WTC11 (cell line): ENCODE measurements at regions not wholly inside any gene's neighbourhood (a gene's known extent, or its start where the extent isn't known, plus 50 kb on each side); places are given as distances from the start of the nearest gene placed in this dataset.

ENCODE experiments used
- ATAC-seq: fragments of 200-7000 bp; cut with Tn5 transposase; 2 replicates; pipeline ENCODE4 v1.10.0; 2021; ENCODE audit warnings: mild to moderate bottlenecking, moderate library complexity
- CTCF ChIA-PET: fragments of 300-600 bp; sonication (Branson Sonifier 250); formaldehyde crosslinking; loops from one replicate; lab custom pipeline; 2021; ENCODE audit warnings: antibody characterized with exemption; lab: Charles Lee
- POLR2A ChIA-PET: fragments of 350-600 bp; sonication (Branson Sonifier 250); formaldehyde crosslinking; loops from one replicate; lab custom pipeline; 2021; ENCODE audit warnings: antibody characterized with exemption; lab: Charles Lee
- DNase-seq: peaks from one replicate; pipeline ENCODE4 v3.0.0; 2021; ENCODE audit warnings: low spot score
- H3K27ac Mint-ChIP-seq: 2 replicates; pipeline ENCODE4 v1.8.0; 2021; ENCODE audit warnings: mixed read lengths
- H3K27me3 Mint-ChIP-seq: 2 replicates; pipeline ENCODE4 v1.8.0; 2021; ENCODE audit warnings: low read depth, mild to moderate bottlenecking, moderate library complexity, mixed read lengths
- H3K36me3 Mint-ChIP-seq: 2 replicates; pipeline ENCODE4 v1.8.0; 2021; ENCODE audit warnings: mixed read lengths
- H3K4me1 Mint-ChIP-seq: 2 replicates; pipeline ENCODE4 v1.8.0; 2022; ENCODE audit warnings: mixed read lengths
- H3K4me3 Mint-ChIP-seq: 2 replicates; pipeline ENCODE4 v1.8.0; 2021; ENCODE audit warnings: mild to moderate bottlenecking, moderate library complexity, mixed read lengths
- H3K9me3 Mint-ChIP-seq: 2 replicates; pipeline ENCODE4 v1.8.0; 2021; ENCODE audit warnings: mixed read lengths
- ETV6 ChIP-seq: sonication (generic); formaldehyde crosslinking; IDR thresholded peaks from 2 replicates; pipeline ENCODE4 v1.8.1; 2022; ENCODE audit warnings: mild to moderate bottlenecking, missing genetic modification reagents
- NFATC4 ChIP-seq: fragments of 250-450 bp; sonication (Bioruptor Pico); IDR thresholded peaks from 2 replicates; pipeline ENCODE4 v1.9.0; 2021; ENCODE audit warnings: mild to moderate bottlenecking
- NR2C2 ChIP-seq: sonication (generic); formaldehyde crosslinking; IDR thresholded peaks from 2 replicates; pipeline ENCODE4 v1.8.0; 2022; ENCODE audit warnings: mild to moderate bottlenecking, missing genetic modification reagents
- OVOL2 ChIP-seq: fragments of 250-450 bp; sonication (Bioruptor Pico); IDR thresholded peaks from 2 replicates; pipeline ENCODE4 v1.9.0; 2021; ENCODE audit warnings: mild to moderate bottlenecking, borderline replicate concordance
- PRRX2 ChIP-seq: fragments of 250-450 bp; sonication (Bioruptor Pico); IDR thresholded peaks from 2 replicates; pipeline ENCODE4 v1.8.0; 2021; ENCODE audit warnings: mild to moderate bottlenecking
- RELA ChIP-seq: sonication (generic); formaldehyde crosslinking; IDR thresholded peaks from 2 replicates; pipeline ENCODE4 v1.8.1; 2022; ENCODE audit warnings: missing genetic modification reagents, mild to moderate bottlenecking, borderline replicate concordance
- SOX15 ChIP-seq: fragments of 250-450 bp; sonication (Bioruptor Pico); IDR thresholded peaks from 2 replicates; pipeline ENCODE4 v1.9.0; 2021; ENCODE audit warnings: mild to moderate bottlenecking
- TP53 ChIP-seq: sonication (generic); formaldehyde crosslinking; IDR thresholded peaks from 2 replicates; pipeline ENCODE4 v1.8.1; 2023; ENCODE audit warnings: mild to moderate bottlenecking, missing genetic modification reagents
- ZNF396 ChIP-seq: fragments of 250-450 bp; sonication (Bioruptor Pico); IDR thresholded peaks from 2 replicates; pipeline ENCODE4 v1.8.0; 2021; ENCODE audit warnings: mild to moderate bottlenecking, moderate library complexity, borderline replicate concordance
- ZNF416 ChIP-seq: fragments of 250-450 bp; sonication (Bioruptor Pico); IDR thresholded peaks from 2 replicates; pipeline ENCODE4 v1.9.0; 2021; ENCODE audit warnings: mild to moderate bottlenecking, inconsistent platforms
- ZNF423 ChIP-seq: fragments of 250-450 bp; sonication (Bioruptor Pico); IDR thresholded peaks from 2 replicates; pipeline ENCODE4 v2.1.2; 2022; ENCODE audit warnings: mild to moderate bottlenecking, moderate library complexity
- TF ChIP-seq, protein P1 (sequence below): sonication (generic); formaldehyde crosslinking; IDR thresholded peaks from 2 replicates; pipeline ENCODE4 v1.8.0; 2022; ENCODE audit warnings: mild to moderate bottlenecking, missing genetic modification reagents
- TF ChIP-seq, protein P2 (sequence below): sonication (generic); formaldehyde crosslinking; IDR thresholded peaks from 2 replicates; pipeline ENCODE4 v1.8.0; 2023; ENCODE audit warnings: missing genetic modification reagents, mild to moderate bottlenecking, borderline replicate concordance
- TF ChIP-seq, protein P3 (sequence below): sonication (generic); formaldehyde crosslinking; IDR thresholded peaks from 2 replicates; pipeline ENCODE4 v1.8.1; 2023; ENCODE audit warnings: mild to moderate bottlenecking, missing genetic modification reagents
- TF ChIP-seq, protein P4 (sequence below): sonication (generic); formaldehyde crosslinking; IDR thresholded peaks from 2 replicates; pipeline ENCODE4 v1.8.1; 2023; ENCODE audit warnings: mild to moderate bottlenecking, moderate library complexity, missing genetic modification reagents
- TF ChIP-seq, protein P5 (sequence below): fragments of 250-450 bp; sonication (Bioruptor Pico); conservative IDR thresholded peaks from 2 replicates; pipeline ENCODE4 v1.9.0; 2021; ENCODE audit warnings: mild to moderate bottlenecking
- TF ChIP-seq, protein P6 (sequence below): sonication (generic); formaldehyde crosslinking; IDR thresholded peaks from 2 replicates; pipeline ENCODE4 v1.8.1; 2022; ENCODE audit warnings: low read depth, mild to moderate bottlenecking, moderate library complexity, missing genetic modification reagents, borderline replicate concordance

DNA sequence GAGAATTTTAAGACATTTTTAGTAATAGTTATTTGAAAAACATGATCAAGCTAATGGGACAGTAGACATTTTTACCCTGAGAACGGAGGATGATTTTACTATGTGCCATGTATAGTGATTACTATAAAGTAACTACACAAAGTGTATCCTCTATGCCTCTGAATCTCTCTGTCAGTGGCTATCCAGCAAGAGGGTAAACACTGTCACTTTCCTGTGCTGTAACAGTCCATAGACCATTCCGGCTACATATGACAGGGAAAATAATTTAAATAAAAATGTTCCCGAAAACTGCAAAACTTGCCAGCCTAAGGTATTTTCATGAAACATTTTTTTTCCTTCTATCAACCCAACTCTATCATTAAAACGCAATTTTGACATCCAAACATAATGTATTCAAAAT is 1632.2 kb upstream of the ACVR2A start:
- no peaks in the 10 kb centered on the region for H3K27me3 Mint-ChIP-seq
- no peak overlapping the region for H3K27ac Mint-ChIP-seq
- H3K4me1 Mint-ChIP-seq: no peaks in the 10 kb centered on the region
- H3K36me3 Mint-ChIP-seq: peaks cover 6% of the 10 kb centered on the region
- H3K9me3 Mint-ChIP-seq: peaks cover 20% of the 10 kb centered on the region
- ATAC-seq (no peak), DNase-seq (no peak)
- no peak overlapping the region for H3K4me3 Mint-ChIP-seq
- CTCF ChIA-PET: no interaction called here
- POLR2A ChIA-PET: no interaction called here
- no peak for TF ChIP-seq ZNF423 (CRISPR knock-in tag)
- TF ChIP-seq OVOL2 (CRISPR knock-in tag): no peak
- no peak for TF ChIP-seq TP53
- TF ChIP-seq, protein P1, sequence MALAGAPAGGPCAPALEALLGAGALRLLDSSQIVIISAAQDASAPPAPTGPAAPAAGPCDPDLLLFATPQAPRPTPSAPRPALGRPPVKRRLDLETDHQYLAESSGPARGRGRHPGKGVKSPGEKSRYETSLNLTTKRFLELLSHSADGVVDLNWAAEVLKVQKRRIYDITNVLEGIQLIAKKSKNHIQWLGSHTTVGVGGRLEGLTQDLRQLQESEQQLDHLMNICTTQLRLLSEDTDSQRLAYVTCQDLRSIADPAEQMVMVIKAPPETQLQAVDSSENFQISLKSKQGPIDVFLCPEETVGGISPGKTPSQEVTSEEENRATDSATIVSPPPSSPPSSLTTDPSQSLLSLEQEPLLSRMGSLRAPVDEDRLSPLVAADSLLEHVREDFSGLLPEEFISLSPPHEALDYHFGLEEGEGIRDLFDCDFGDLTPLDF (CRISPR knock-in tag): no peak
- TF ChIP-seq NR2C2 (CRISPR knock-in tag): no peak
- no peak for TF ChIP-seq RELA (CRISPR knock-in tag)

DNA sequence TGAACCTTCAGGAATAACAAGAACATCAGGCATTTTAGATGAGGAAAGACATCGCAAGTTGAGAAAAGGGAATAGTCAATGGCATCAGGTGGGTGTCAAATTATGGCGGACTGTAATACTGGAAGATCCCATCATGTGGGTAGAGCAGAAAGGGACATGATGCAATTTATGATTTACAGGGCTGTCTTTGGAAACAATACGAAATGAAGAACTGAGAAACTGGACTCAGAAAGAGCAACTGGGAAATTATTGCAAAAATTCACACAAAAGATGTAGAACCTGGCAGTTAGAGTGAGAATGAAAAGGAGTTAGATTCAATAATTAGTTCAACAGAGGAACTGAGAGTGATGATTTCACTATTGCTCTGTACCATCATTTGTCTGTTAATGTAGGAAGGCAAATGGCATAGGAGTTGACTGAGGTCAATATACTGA is 1635.0 kb upstream of the ACVR2A start:
- no peak overlapping the region for H3K4me3 Mint-ChIP-seq
- no peak overlapping the region for H3K27ac Mint-ChIP-seq
- TF ChIP-seq PRRX2 (no peak), ZNF396 (CRISPR knock-in tag) (no peak), ETV6 (CRISPR knock-in tag) (no peak), SOX15 (no peak), NFATC4 (no peak), ZNF416 (CRISPR knock-in tag) (no peak)
- TF ChIP-seq, protein P2, sequence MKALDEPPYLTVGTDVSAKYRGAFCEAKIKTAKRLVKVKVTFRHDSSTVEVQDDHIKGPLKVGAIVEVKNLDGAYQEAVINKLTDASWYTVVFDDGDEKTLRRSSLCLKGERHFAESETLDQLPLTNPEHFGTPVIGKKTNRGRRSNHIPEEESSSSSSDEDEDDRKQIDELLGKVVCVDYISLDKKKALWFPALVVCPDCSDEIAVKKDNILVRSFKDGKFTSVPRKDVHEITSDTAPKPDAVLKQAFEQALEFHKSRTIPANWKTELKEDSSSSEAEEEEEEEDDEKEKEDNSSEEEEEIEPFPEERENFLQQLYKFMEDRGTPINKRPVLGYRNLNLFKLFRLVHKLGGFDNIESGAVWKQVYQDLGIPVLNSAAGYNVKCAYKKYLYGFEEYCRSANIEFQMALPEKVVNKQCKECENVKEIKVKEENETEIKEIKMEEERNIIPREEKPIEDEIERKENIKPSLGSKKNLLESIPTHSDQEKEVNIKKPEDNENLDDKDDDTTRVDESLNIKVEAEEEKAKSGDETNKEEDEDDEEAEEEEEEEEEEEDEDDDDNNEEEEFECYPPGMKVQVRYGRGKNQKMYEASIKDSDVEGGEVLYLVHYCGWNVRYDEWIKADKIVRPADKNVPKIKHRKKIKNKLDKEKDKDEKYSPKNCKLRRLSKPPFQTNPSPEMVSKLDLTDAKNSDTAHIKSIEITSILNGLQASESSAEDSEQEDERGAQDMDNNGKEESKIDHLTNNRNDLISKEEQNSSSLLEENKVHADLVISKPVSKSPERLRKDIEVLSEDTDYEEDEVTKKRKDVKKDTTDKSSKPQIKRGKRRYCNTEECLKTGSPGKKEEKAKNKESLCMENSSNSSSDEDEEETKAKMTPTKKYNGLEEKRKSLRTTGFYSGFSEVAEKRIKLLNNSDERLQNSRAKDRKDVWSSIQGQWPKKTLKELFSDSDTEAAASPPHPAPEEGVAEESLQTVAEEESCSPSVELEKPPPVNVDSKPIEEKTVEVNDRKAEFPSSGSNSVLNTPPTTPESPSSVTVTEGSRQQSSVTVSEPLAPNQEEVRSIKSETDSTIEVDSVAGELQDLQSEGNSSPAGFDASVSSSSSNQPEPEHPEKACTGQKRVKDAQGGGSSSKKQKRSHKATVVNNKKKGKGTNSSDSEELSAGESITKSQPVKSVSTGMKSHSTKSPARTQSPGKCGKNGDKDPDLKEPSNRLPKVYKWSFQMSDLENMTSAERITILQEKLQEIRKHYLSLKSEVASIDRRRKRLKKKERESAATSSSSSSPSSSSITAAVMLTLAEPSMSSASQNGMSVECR (CRISPR knock-in tag): no peak
- TF ChIP-seq, protein P3, sequence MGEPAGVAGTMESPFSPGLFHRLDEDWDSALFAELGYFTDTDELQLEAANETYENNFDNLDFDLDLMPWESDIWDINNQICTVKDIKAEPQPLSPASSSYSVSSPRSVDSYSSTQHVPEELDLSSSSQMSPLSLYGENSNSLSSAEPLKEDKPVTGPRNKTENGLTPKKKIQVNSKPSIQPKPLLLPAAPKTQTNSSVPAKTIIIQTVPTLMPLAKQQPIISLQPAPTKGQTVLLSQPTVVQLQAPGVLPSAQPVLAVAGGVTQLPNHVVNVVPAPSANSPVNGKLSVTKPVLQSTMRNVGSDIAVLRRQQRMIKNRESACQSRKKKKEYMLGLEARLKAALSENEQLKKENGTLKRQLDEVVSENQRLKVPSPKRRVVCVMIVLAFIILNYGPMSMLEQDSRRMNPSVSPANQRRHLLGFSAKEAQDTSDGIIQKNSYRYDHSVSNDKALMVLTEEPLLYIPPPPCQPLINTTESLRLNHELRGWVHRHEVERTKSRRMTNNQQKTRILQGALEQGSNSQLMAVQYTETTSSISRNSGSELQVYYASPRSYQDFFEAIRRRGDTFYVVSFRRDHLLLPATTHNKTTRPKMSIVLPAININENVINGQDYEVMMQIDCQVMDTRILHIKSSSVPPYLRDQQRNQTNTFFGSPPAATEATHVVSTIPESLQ (CRISPR knock-in tag): no peak
- TF ChIP-seq, protein P4, sequence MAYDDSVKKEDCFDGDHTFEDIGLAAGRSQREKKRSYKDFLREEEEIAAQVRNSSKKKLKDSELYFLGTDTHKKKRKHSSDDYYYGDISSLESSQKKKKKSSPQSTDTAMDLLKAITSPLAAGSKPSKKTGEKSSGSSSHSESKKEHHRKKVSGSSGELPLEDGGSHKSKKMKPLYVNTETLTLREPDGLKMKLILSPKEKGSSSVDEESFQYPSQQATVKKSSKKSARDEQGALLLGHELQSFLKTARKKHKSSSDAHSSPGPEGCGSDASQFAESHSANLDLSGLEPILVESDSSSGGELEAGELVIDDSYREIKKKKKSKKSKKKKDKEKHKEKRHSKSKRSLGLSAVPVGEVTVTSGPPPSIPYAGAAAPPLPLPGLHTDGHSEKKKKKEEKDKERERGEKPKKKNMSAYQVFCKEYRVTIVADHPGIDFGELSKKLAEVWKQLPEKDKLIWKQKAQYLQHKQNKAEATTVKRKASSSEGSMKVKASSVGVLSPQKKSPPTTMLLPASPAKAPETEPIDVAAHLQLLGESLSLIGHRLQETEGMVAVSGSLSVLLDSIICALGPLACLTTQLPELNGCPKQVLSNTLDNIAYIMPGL (CRISPR knock-in tag): no peak
- TF ChIP-seq, protein P5, sequence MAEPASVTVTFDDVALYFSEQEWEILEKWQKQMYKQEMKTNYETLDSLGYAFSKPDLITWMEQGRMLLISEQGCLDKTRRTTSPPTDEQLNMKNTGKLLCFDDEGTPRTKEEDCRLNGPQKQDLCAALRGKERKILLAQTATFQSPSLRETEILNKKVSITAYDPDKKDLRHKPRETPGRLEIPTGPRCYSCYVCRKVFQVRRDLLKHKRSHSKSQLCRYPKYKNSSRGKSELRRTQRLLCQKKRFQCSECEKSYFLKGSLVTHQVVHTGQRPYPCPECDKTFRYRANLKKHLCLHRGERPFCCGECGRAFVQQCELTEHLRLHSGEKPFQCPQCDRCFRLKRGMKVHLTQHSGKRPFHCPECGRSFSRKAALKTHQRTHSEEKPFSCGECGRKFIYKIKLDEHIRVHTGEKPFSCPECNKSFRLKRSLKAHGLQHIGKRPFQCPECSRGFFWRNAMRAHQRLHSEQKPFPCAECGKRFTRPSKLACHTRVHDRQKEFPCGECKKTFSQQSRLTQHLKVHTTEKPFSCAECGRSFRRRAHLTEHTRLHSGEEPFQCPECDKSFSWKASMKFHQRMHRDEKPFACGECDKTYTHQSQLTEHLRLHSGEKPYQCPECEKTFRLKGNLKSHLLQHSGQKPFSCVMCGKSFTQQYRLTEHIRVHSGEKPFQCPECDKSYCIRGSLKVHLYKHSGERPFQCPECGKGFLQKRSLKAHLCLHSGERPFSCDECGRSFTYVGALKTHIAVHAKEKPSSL (CRISPR knock-in tag): no peak
- TF ChIP-seq, protein P6, sequence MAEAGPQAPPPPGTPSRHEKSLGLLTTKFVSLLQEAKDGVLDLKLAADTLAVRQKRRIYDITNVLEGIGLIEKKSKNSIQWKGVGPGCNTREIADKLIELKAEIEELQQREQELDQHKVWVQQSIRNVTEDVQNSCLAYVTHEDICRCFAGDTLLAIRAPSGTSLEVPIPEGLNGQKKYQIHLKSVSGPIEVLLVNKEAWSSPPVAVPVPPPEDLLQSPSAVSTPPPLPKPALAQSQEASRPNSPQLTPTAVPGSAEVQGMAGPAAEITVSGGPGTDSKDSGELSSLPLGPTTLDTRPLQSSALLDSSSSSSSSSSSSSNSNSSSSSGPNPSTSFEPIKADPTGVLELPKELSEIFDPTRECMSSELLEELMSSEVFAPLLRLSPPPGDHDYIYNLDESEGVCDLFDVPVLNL (CRISPR knock-in tag): no peak
- POLR2A ChIA-PET: no interaction called here
- no peaks in the 10 kb centered on the region for H3K27me3 Mint-ChIP-seq
- ATAC-seq (no peak), DNase-seq (no peak)
- peaks cover 6% of the 10 kb centered on the region for H3K36me3 Mint-ChIP-seq
- no peaks in the 10 kb centered on the region for H3K4me1 Mint-ChIP-seq
- CTCF ChIA-PET: no interaction called here
- H3K9me3 Mint-ChIP-seq: peaks cover 10% of the 10 kb centered on the region
